GM23248 (cell line): ENCODE measurements at regions not wholly inside any gene's neighbourhood (a gene's known extent, or its start where the extent isn't known, plus 50 kb on each side); places are given as distances from the start of the nearest gene placed in this dataset.

ENCODE experiments used
- EZH2 ChIP-seq: fragments of 200-600 bp; sonication (generic); IDR thresholded peaks from 2 replicates; pipeline ENCODE4 v1.6.1; 2018; ENCODE audit warnings: antibody characterized with exemption, mild to moderate bottlenecking; ENCODE audit not compliant: insufficient read depth, poor library complexity, severe bottlenecking
- EZH2phosphoT487 ChIP-seq: fragments of 200-600 bp; sonication (generic); IDR thresholded peaks from 2 replicates; pipeline ENCODE4 v1.6.1; 2018; ENCODE audit warnings: antibody characterized with exemption, moderate library complexity, mild to moderate bottlenecking, low read depth; ENCODE audit not compliant: insufficient read depth

DNA sequence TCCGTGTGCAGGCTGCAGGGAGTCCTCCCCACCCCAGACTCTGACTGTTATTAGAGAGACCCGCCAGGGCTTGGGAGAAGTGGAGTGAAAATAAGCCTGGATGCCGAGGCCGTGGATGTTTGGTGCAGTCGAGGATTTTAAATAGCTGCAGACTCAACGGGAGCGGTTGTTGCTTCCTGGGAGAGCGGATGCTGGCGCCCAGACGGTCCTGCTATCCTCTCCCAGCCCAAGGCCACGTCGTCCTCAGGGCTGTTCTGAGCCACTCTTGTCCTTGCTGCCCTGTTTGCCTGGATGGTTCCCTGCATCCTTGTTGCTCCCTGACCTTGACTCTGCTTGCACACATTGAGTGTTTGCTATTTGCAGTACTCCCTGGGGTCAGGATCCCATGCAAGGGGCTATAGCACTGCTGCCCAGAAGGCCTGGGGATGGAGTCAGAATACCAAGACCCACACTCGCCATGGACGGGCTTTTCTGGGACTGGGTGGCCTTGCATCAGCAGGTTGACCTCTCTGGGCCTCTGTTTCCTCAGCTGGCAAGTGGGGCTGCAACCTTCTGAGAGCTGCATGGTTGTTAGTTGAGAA is 205.3 kb upstream of the C1orf174 start:
- no peak for TF ChIP-seq EZH2
- TF ChIP-seq EZH2phosphoT487 = no peak
